ENCODE measurements at regions not wholly inside any gene's neighbourhood (a gene's known extent, or its start where the extent isn't known, plus 50 kb on each side); places are given as distances from the start of the nearest gene placed in this dataset.
"Not testable (repeated sequence)": the region's sequence is repeated elsewhere in the genome, so short reads cannot be mapped to it uniquely, and the experiment has no call there.

- DNase-seq (ENCODE audit: extremely low spot score, insufficient read length, low read depth) (no peak), FAIRE-seq (no peak)
Observed at GRCh38 chr6:56904068-56904467, 50.8 kb upstream of the BEND6 start.

DNA sequence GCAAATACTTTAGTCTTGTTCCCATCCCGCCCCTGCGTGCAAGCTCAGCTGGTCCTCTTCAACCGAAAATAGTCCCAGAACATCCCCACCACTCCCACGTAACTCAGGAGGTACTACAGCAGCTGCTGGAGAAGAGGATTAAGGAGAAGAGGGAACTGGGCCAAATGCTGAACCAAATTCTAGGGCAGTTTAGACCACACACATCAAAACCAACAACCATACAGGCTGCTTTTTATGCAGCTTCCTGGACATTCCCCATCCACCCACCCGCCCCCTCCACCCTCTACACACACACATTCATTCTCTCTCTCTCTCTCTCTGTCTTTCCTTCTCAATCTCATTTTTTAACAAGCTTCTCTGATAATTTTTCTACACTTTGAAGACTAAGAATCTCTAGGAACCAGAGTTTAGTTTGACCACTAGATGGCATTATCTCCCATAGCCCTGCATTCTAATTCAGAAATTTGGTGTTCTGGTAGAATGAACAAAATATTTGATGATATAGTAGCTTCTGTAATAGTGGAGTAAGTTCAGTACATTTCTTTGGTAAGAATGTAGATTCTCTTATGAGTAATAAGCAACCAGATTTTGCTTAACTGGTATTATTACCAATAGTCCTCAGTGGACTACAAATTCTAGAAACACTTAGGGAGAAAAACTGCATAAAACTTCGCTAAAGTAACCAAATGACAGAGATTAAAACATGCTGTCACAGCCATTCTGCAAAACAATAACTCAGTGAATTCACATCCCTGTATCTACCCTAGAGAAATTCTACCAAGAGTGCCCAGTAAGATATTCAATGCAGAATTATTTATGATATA is 52.1 kb upstream of the BEND6 start:
- DNase-seq (ENCODE audit: extremely low spot score, insufficient read length, low read depth) (peak; percentile 32), FAIRE-seq (peak; percentile 71)

GRCh38 chr6:56900784-56901183 is 54.1 kb upstream of the BEND6 start:
- FAIRE-seq (no peak), DNase-seq (ENCODE audit: extremely low spot score, insufficient read length, low read depth) (no peak)

- FAIRE-seq (no peak), DNase-seq (ENCODE audit: extremely low spot score, insufficient read length, low read depth) (no peak)
Observed at GRCh38 chr6:56899753-56900152, 55.2 kb upstream of the BEND6 start.

- no peak for FAIRE-seq
- no peak for DNase-seq (ENCODE audit: extremely low spot score, insufficient read length, low read depth)
Observed at GRCh38 chr6:56899311-56899710, 55.6 kb upstream of the BEND6 start.

DNA sequence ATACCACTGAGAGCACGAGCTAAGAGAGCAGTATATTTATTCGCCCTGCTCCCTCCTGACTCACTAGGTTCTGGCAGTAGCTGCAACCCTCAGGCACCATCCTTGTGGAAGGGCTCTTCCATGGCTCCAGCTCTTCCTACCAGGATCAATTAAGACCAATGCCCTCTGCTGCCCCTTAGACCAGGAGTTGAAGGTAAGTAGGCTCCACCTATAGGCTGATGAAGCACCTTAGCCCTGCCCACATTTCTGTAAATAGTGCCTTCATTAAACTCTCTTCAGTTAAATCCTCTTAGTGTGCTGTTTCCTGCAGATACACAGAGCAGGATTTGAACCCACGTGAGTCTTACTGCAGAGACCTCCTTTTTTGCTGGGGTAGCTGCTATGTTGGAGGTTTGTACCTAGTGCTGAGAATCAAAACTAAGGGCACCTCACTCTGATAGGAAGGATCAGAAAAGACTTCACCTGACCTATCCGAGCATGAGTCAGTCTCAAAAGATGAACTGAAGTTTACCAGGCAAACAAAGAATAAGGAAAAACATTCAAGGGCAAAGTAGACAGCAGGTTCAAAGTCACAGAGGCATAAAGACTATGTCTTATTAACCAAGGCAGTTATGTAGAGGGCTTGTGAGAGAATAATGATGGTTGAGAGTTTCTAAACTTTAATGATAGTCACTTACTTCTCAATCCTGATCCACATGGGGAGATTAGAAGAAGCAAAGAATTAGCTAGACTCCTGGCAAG is 56.9 kb upstream of the BEND6 start:
- DNase-seq (ENCODE audit: extremely low spot score, insufficient read length, low read depth) (no peak), FAIRE-seq (no peak)

DNA sequence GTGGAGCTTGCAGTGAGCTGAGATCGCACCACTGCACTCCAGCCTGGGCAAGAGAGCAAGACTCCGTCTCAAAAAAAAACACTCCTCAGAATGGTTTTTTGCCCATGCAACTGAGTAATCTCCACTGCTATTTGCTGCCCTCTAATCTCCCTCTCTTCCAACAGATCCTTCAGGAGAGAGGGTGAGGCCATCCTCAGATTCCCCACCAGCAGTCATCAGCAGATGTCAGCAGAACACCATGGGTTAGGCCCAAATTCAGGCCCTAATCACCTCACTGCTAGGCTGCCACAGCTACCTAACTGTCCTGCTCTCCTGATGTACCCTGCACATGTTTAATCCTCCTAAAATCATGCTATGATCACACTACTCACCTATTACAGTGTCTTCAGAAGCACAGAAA is 63.2 kb upstream of the BEND6 start:
- no peak for DNase-seq (ENCODE audit: extremely low spot score, insufficient read length, low read depth)

DNA sequence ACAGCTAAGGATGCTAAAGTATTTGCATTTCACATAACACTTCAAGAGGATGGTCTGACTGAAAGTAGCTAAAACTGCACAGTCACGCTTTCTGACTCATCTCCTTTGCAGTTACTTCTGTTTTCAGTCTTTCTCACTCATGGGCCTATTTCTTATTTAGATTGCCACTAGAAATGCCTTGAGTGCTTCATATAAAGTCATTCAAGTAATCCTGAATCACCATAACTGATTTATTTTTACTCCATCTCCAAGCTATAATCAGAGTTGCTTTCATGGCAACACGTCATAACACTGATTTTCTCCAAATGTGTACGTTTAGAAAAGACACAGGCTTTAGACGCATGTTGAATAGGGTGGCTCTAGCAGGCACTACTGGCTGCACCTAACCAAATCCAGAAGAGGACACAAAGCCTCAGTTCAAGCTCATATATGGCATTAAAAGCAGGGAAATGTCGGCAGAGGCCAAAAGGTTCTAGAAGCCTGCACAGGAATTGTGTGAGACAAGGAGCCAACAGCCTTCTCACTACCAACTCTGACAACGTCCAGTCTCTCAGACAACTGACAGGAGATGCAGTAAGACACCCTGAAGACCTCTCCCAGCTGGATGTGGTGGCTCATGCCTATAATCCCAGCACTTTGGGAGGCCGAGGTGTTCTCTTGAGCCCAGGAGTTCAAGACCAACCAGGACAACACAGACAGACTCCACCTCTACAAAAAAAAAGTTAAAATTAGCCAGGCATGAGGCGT is 64.1 kb upstream of the BEND6 start:
- peak; percentile 97 for FAIRE-seq
- peak; percentile 58 for DNase-seq (ENCODE audit: extremely low spot score, insufficient read length, low read depth)

More for the DNA sequence above, 63.2 kb upstream of the BEND6 start:
- no peak for FAIRE-seq

DNA sequence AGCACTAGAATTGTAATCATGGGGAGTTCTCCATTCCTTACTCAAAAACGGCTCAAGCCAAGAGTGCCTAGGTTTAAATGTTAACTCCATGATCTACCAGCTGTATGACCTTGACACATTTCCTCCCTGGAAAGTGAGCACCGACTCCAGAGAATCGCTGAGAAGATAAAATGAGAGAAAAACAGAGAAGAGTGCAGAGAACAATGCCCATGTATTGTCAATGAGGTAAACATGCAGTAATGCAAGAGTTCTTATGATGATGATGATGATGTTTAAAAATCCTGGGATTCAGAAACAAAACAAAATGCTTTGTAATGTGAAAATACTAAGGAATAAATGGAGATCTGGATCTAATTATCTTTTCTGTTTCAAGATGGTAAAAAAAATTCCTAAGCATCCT is 64.8 kb upstream of the BEND6 start:
- FAIRE-seq (no peak), DNase-seq (ENCODE audit: extremely low spot score, insufficient read length, low read depth) (no peak)

GRCh38 chr6:56889492-56889891 is 65.4 kb upstream of the BEND6 start:
- FAIRE-seq, result peak; percentile 67
- no peak for DNase-seq (ENCODE audit: extremely low spot score, insufficient read length, low read depth)

DNA sequence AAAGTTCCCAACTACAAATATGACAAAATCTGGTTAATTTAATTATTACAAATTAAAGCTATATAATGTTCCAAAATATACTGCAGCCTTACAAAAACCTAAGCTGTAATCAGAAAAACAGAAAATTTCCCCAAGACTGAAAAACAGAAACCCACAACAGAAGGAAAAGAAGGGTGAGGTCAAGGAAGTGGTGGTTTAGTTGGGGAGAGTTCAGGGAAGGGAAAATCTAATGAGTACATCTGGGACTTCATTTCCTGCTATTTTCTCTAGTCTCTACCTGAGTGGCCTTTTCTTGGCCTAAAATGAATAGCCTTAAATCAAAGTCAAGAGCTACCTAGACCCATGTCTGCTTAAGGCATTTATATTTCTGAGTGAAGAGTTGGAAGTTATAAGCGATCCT is 66.2 kb upstream of the BEND6 start:
- no peak for FAIRE-seq
- no peak for DNase-seq (ENCODE audit: extremely low spot score, insufficient read length, low read depth)

GRCh38 chr6:56887086-56887485 is 67.8 kb upstream of the BEND6 start:
- FAIRE-seq (no peak), DNase-seq (ENCODE audit: extremely low spot score, insufficient read length, low read depth) (no peak)

DNA sequence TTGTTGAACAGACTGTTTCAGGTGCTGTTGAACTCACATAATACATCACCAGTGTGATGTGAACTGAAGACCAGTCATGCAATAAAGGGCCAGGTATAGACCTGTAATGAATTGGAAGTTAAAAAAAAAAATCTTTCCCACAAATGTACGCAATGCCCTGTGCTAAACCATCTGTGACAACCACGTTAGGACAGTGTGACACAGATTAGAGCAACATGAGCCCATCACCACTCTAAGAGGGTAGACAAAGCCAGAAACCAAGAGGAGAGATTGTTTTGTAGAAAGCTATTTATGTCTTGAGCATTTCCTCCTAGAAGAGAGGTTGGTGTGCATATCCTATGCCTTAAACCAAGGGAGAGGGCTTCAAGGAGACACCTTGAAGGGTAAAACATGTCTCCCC is 77.0 kb upstream of the BEND6 start:
- no peak for DNase-seq (ENCODE audit: extremely low spot score, insufficient read length, low read depth)
- FAIRE-seq, result no peak

DNA sequence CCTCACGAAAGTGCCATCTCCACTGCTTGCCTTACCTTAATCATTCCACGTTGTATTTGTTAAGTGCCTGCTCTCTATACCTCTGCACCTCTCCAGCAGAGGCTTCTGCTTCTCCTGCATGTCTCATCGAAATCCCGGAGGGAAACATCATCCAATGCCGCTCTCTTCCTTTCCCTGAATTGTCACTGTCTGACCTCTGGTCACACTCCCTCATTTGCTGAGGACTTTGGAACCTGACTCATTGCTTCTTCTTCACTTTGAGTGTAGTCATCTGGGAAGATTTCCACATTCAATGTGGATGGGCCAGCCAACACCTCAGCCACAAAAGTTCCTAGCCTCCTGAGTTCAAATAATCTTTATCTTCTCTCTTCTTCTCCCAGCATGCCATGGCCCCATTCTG is 78.9 kb upstream of the BEND6 start:
- FAIRE-seq, result no peak
- DNase-seq (ENCODE audit: extremely low spot score, insufficient read length, low read depth), result no peak

DNA sequence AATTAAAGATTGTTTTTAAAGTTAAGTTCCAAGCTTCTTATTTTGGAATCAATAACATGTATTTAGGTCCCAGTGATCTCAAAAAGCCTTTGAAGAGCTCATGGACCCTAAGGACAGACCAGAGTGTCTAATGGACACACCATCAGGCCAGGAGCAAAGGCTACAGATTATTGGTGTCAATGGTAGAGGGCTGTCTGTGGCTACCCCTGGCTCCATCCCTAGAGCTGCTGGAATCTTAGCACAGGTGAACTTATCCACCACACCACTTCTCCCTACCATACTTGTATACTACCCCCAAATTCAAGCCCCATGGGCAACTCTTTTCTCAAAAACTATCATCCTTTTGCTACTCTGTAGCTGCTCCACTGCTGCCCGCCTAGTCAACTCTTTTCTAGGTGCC is 79.4 kb upstream of the BEND6 start:
- DNase-seq (ENCODE audit: extremely low spot score, insufficient read length, low read depth), result no peak
- no peak for FAIRE-seq

DNA sequence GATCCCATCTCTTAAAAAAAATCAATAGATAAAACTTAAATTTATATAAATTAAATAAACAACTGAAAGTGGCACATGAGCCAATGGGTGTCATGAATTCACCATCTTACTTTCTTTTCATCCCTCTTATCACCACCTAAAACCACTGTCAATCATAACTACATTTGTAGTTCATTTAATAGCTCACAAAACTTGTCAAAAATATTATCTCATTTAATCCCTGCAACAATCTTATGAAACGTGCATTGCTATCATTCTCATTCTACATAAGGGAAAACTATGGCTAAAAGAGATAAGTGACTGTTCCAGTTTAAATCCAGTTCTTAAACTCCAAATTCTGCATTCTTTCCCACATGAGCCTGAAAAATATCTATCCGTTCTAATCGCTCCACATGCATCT is 80.6 kb upstream of the BEND6 start:
- FAIRE-seq (no peak), DNase-seq (ENCODE audit: extremely low spot score, insufficient read length, low read depth) (no peak)

GRCh38 chr6:56870053-56870452 is 84.9 kb upstream of the BEND6 start:
- FAIRE-seq; DNase-seq (ENCODE audit: extremely low spot score, insufficient read length, low read depth): not testable (repeated sequence)

- no peak for DNase-seq (ENCODE audit: extremely low spot score, insufficient read length, low read depth)
- peak; percentile 51 for FAIRE-seq
Observed at GRCh38 chr6:56869346-56869745, 85.6 kb upstream of the BEND6 start.

GRCh38 chr6:56868687-56869086 is 86.2 kb upstream of the BEND6 start:
- FAIRE-seq (no peak), DNase-seq (ENCODE audit: extremely low spot score, insufficient read length, low read depth) (no peak)

- FAIRE-seq (no peak), DNase-seq (ENCODE audit: extremely low spot score, insufficient read length, low read depth) (no peak)
Observed at GRCh38 chr6:56866917-56867522, 87.9 kb upstream of the BEND6 start.

Measured in GM18507 (cell line).